ENCODE measurements at regions not wholly inside any gene's neighbourhood (a gene's known extent, or its start where the extent isn't known, plus 50 kb on each side); places are given as distances from the start of the nearest gene placed in this dataset.

DNA sequence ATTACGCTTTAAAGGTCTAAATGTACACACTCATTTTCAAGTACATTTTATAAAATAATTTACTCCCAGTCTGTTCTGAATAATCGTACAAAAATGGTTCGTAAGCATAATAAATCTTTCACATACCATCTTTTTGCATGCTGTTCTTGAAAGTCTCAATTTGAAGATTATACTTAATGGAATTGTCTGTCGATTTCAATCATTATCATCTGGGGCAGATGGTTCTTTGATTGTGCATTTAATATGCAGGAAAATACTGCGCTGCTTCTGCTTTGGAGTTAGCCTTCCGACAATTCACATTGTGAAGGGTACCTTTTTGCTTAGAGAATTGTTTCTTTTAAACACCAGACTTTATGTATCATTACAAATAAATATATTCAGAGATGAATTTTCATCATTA is 262.8 kb downstream of the ABCC12 start:
- H4K20me1 ChIP-seq (ENCODE audit: insufficient read depth, low read length): no peaks in the 10 kb centered on the region
- no peaks in the 10 kb centered on the region for H3K79me2 ChIP-seq (ENCODE audit: insufficient read depth, low read length)
- no peak overlapping the region for H3K27ac ChIP-seq (ENCODE audit: low read depth, low read length)
- H3K4me1 ChIP-seq (ENCODE audit: insufficient read depth, low read length): peaks cover 4% of the 10 kb centered on the region
- no peaks in the 10 kb centered on the region for H3K9me3 ChIP-seq (ENCODE audit: low read depth, low read length)
- no peaks in the 10 kb centered on the region for H3K27me3 ChIP-seq (ENCODE audit: insufficient read depth, low read length)
- H2AFZ ChIP-seq (ENCODE audit: low read length): no peak overlapping the region
- no peak overlapping the region for H3K4me3 ChIP-seq (ENCODE audit: insufficient read depth, low read length)
- TF ChIP-seq, protein P1, sequence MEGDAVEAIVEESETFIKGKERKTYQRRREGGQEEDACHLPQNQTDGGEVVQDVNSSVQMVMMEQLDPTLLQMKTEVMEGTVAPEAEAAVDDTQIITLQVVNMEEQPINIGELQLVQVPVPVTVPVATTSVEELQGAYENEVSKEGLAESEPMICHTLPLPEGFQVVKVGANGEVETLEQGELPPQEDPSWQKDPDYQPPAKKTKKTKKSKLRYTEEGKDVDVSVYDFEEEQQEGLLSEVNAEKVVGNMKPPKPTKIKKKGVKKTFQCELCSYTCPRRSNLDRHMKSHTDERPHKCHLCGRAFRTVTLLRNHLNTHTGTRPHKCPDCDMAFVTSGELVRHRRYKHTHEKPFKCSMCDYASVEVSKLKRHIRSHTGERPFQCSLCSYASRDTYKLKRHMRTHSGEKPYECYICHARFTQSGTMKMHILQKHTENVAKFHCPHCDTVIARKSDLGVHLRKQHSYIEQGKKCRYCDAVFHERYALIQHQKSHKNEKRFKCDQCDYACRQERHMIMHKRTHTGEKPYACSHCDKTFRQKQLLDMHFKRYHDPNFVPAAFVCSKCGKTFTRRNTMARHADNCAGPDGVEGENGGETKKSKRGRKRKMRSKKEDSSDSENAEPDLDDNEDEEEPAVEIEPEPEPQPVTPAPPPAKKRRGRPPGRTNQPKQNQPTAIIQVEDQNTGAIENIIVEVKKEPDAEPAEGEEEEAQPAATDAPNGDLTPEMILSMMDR (IDR thresholded peaks at IDR 0.05; ENCODE audit: extremely low read depth, low read depth, low read length): no peak
- no peaks in the 10 kb centered on the region for H3K36me3 ChIP-seq (ENCODE audit: insufficient read depth, low read length)
- no peak for DNase-seq (ENCODE audit: insufficient read length, low spot score, missing footprints)
- H3K4me2 ChIP-seq (ENCODE audit: insufficient read depth, low read length): no peak overlapping the region

DNA sequence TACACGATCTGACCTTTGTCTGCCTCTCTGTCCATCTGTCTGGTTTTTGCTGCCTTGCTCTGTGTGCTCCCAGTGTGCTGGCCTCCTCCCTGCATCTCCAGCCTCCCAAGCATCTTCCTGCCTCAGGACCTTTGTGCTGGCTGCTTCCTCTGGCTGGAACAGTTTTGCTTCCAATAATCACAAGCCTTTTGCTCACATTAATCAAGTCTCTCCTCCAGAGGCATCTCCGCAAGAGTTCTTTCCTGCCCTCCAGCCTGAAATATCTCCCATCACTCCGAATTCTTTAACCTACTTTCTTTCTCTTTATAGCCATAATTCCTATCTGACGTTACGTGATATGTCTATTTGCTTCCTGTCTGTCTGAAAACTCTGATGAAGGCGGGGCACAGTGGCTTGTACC is 267.1 kb downstream of the ABCC12 start:
- Histone ChIP-seq H2AFZ (ENCODE audit: low read length) (no peak overlapping the region), H3K27ac (ENCODE audit: low read depth, low read length) (no peak overlapping the region), H3K4me1 (ENCODE audit: insufficient read depth, low read length) (peaks cover 21% of the 10 kb centered on the region), H3K9me3 (ENCODE audit: low read depth, low read length) (no peaks in the 10 kb centered on the region), H3K27me3 (ENCODE audit: insufficient read depth, low read length) (no peaks in the 10 kb centered on the region), H3K79me2 (ENCODE audit: insufficient read depth, low read length) (no peaks in the 10 kb centered on the region), H4K20me1 (ENCODE audit: insufficient read depth, low read length) (no peaks in the 10 kb centered on the region), H3K4me2 (ENCODE audit: insufficient read depth, low read length) (no peak overlapping the region), H3K4me3 (ENCODE audit: insufficient read depth, low read length) (no peak overlapping the region), H3K36me3 (ENCODE audit: insufficient read depth, low read length) (no peaks in the 10 kb centered on the region)
- no peak for DNase-seq (ENCODE audit: insufficient read length, low spot score, missing footprints)
- TF ChIP-seq, protein P1 (IDR thresholded peaks at IDR 0.05; ENCODE audit: extremely low read depth, low read depth, low read length): no peak

DNA sequence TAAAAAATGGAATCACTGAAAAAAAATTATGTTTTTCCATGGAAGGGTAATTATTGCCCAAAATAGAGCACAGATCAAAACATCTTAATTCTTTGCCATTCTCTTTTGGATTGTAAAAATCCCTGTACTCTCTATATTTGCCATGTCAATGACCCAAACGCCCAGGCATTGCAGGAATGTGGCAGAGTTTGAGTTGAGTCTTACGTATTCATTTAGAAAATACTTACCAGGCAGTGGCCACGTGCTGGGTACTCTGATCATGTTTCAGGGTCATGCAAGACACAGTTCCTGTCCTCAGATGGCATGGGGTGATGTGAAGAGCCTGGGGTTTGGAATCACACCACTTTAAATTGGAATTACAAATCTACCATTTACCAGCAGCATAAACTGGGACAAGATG is 267.7 kb downstream of the ABCC12 start:
- Histone ChIP-seq H2AFZ (ENCODE audit: low read length) (no peak overlapping the region), H3K36me3 (ENCODE audit: insufficient read depth, low read length) (no peaks in the 10 kb centered on the region), H3K4me3 (ENCODE audit: insufficient read depth, low read length) (no peak overlapping the region), H3K4me1 (ENCODE audit: insufficient read depth, low read length) (peaks cover 21% of the 10 kb centered on the region), H3K27ac (ENCODE audit: low read depth, low read length) (peak overlapping the region; percentile 4), H4K20me1 (ENCODE audit: insufficient read depth, low read length) (no peaks in the 10 kb centered on the region), H3K79me2 (ENCODE audit: insufficient read depth, low read length) (no peaks in the 10 kb centered on the region), H3K9me3 (ENCODE audit: low read depth, low read length) (no peaks in the 10 kb centered on the region), H3K27me3 (ENCODE audit: insufficient read depth, low read length) (no peaks in the 10 kb centered on the region), H3K4me2 (ENCODE audit: insufficient read depth, low read length) (peak overlapping the region; percentile 58)
- DNase-seq (ENCODE audit: insufficient read length, low spot score, missing footprints): peak; percentile 65
- TF ChIP-seq, protein P1 (IDR thresholded peaks at IDR 0.05; ENCODE audit: extremely low read depth, low read depth, low read length): no peak

DNA sequence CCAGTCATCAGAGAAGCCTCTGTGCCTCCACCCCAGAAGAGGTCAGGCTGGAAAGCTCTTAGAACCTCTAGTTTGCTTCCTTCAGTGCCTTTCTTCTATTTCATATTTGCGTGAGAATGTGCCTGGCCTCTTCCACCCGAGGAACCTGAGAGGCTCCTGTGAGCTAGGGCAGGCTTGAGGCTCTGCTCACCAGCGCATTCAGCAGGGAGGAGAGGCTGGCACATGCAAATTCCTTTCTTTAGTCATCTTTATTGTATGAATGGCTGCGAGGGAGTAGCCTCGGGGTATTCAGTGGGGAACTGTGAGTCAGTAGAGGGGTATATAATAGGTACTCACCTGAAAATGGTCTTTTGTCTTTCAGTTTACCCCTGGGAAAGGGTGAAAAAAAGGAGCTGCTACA is 268.3 kb downstream of the ABCC12 start:
- Histone ChIP-seq H3K79me2 (ENCODE audit: insufficient read depth, low read length) (no peaks in the 10 kb centered on the region), H2AFZ (ENCODE audit: low read length) (peak overlapping the region; percentile 63), H4K20me1 (ENCODE audit: insufficient read depth, low read length) (no peaks in the 10 kb centered on the region), H3K4me2 (ENCODE audit: insufficient read depth, low read length) (peak overlapping the region; percentile 58), H3K27ac (ENCODE audit: low read depth, low read length) (peak overlapping the region; percentile 4), H3K36me3 (ENCODE audit: insufficient read depth, low read length) (no peaks in the 10 kb centered on the region), H3K27me3 (ENCODE audit: insufficient read depth, low read length) (no peaks in the 10 kb centered on the region), H3K9me3 (ENCODE audit: low read depth, low read length) (no peaks in the 10 kb centered on the region), H3K4me1 (ENCODE audit: insufficient read depth, low read length) (peaks cover 21% of the 10 kb centered on the region), H3K4me3 (ENCODE audit: insufficient read depth, low read length) (no peak overlapping the region)
- TF ChIP-seq, protein P1 (IDR thresholded peaks at IDR 0.05; ENCODE audit: extremely low read depth, low read depth, low read length): no peak
- DNase-seq (ENCODE audit: insufficient read length, low spot score, missing footprints): peak; percentile 68
